NCI-H1092 treated with DMSO at 0.1 percent for 48 hours (cell line): ENCODE measurements at regions not wholly inside any gene's neighbourhood (a gene's known extent, or its start where the extent isn't known, plus 50 kb on each side); places are given as distances from the start of the nearest gene placed in this dataset.

Source experiments
- DNase-seq: peaks from one replicate; lab custom pipeline; 2025; lab: John Stamatoyannopoulos, UW

DNA sequence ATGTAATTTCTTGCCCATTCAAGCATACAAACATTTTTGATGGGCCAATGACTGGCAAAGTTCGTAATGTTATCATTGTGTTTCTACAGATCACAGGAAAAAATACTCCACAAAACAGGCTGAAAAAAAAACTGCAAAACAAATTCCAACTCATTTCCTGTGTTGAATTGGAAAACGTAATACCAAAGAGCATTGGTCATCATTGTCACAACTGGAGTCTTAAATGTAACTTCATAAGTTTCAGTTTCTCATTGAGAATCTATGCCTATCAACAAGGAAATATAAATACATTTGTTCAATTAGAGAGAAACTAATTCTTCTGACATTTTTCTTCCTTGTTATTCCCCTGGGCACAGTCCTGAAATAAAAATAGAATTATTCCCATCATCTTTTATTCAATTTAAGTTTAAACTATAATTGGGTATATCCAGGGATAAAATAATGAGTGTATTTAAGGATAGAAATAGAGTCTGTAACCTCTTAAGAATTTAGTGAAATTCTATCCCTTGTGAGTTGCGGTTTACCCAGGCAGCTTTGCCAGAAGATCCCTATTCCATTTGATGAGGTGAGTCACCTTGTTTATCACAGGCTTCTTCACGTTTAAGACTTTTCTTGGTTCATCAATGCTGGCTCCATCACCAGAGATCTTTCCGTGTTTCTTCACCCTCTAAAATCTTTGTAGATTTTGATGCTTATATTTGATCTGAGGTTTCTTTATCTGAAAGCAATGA, 112.7 kb upstream of the ITGA1 start:
- DNase-seq, result no peak

DNA sequence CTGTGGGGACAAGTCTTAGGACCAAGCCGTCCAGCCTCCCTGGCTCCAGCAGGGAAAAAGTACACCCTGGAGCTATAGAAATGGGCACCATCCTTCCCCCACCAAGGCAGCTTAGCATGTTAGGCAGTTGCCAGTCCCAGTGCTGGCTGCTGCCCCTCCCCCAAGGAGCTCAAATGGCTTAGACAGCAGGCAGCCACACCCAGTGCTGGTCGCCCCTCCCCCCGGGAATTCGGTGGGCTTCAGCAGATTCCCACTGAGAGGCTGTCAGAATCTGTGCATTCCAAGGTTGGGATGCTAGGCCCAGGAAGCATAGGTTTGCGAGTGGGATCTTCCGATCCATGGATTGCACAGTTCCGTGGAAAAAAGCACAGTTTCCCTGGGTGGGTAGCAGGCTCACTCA, 105.2 kb upstream of the ITGA1 start:
- DNase-seq, result no peak

DNA sequence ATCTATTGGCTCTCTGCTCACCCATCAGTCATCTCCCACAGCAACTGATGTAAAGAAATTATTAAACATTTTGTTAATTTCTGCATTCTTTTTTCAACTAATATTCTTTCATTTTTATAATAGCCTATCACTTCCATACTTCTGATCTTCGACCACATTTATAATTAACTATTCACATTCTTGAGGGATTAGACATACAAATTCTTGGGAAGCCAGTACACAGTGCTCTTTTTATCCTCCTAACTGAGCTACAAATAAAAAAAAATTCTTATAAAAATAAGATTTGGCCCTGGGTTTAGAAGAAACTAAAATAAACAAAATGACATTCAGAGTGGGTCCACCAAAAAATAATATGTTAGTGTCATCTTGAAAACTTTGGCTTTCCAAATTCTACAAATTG, 103.7 kb upstream of the ITGA1 start:
- no peak for DNase-seq

DNA sequence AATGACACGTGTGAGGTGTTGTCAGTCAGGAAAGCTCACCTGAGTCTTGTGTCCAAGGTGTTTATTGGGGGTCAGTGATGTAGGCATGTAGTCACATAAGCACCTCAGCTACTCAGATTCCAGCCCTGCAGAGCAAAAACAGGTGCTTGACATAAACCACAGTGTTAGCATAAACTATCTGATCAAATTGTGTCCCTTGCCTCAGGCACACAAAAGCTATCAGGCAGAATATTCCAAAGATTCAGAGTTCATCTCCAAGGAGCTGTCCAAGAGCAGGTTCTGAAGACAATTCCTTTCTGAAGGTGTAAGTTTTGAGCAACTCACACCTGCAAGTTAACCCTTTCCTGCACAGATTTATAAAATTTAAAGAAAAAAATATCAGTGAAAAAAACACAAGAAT, 102.2 kb upstream of the ITGA1 start:
- no peak for DNase-seq

DNA sequence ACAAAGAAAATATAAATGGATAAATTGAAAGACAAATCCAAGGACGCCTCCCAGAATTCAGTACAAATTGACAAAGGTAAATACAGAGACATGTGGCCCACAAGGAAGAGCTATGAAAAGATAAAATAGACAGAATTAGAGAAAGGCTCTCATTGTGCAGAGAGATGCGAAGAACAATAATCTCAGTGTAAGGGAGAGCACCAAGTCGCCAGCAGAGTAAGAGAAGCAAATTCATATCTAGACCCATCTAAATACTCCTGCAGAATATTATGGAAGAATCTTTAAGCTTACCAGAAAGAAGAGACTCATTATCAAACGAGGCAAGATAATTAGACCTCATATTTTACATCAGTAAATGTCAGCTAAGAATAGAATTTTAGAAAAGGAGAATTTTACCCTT, 101.7 kb upstream of the ITGA1 start:
- DNase-seq, result no peak

DNA sequence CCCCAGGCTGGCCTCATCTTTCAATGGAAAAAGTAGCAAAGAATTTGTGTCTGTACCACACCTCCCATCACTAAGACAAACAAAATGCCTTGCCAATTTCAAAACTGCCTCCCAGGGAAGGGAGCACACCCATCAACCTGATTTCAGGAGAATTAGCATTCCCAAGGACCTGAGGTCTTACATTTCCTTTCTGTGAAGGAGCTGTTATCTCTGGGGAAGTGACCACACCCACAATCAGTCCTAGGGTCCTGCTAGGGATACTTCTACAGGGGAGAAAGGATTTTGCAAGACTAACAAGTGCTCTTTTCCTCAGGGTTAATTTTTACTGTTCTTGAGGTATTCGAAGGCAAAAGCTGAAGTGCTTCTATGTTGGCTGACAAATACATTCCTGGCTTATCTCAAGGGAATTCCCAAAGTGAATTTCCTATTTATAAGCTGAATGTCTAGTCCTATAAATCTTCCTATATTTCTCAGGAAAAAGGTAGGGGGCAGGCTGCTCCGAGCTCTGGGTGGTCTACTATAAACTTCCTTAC, 97.4 kb upstream of the ITGA1 start:
- DNase-seq, result no peak

DNA sequence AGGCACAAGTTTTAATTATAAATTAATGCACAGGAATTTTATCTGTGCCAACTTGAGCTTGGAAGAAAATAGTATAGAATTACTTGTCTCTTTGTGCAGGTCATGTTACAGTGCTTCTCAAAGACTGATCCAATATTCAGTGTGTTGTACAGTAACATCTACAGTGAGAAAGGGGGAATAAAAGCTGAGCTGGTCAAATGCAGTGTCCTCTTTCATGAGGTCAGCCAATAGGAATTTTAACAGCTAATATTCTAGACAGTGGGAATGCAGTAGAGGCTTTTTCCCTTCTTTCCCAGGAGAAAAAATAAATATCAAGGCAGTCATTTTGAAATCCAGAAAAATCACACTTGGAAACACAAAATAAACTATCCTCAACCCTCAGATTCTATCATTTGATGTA, 95.7 kb upstream of the ITGA1 start:
- no peak for DNase-seq

DNA sequence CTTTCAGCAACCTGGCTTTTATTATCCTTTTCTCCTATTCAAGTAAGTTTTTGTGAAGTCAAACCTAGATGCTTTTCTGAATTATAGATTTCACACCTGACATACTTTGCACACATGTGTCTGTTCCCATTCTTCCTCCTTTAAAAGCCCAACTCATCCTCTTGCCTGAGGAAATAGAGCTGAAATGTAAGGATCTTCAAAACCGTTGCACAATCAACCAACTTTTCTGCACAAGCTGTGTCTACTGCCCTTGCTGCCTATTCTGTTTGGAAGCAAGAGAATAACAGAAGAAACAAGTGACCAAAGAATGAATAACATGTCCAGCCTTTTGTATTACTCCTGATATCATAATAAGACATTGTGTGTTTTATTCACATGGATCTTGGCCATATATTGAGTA, 95.1 kb upstream of the ITGA1 start:
- no peak for DNase-seq

DNA sequence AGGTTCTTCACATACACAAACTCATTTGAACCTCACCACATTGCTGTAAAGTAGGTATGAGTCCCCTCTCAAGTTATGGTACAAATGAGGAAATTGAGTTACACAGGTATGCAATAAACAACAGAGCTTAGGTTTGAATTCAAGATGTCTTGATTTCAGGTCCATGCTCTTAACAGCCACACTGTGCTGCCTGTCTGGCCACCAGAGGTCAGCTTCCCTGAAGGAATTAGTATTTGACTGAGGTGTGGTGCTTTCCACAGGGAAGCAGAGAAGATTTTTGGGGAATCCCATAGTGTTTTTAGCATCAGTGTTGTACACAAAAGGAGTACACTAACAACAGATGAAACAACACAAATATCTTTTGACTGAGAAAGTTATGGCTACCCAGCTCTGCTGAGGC, 94.4 kb upstream of the ITGA1 start:
- no peak for DNase-seq

DNA sequence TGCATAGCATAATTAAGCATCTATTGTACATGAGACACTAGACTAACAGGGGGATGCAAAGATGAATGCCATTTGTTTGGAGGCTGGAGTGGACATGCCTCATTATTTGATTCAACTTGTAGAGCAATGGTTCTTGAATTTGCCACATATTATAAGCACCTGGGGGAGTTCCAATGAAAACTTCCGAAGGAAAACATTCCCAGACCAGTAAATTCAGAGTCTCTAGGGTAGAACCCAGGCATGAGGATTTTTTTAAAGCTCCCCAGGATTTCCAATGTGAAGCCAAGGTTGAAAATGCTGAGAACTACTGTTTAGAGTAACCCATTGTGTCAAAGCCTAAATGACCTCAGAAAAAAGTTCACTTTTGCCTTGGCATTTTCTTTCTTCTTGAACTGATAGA, 93.9 kb upstream of the ITGA1 start:
- DNase-seq, result no peak

DNA sequence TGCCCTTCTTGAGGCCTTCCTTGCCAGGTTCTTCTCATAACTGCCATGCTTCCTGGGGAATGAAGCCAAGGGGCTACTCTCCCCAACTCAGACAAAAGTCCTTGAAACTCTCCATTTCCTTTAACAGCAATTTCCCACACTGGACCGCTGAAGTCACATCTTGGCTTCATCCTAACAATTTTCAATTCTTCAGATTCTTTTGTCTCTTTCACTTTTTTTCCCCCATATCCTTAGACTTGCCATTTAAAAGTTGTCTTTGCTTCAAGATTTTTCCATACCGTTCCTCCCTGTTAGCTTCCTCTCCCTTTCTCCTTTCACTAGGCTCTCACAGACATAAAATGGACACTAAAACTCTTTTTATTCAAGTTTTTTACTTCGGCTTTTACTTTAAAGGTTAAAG, 93.1 kb upstream of the ITGA1 start:
- DNase-seq, result no peak

DNA sequence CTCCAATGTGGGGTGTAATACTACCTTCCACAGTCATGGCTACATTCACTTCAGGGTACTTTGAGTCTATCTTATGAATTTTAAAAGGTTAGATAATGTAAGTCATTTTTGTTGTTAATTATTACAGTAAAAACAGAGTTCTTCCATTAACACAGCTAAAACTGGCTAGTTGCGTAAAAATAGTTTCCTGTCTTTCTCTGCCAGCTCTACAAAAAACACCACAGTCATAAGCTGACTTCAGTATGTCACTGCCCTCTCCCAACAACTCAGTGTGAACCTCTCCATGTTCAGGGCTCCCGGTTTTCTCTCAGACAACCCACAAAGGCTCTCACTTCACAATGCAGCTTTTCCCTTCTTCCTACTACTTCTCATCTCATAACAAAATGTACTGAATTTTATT, 84.8 kb upstream of the ITGA1 start:
- no peak for DNase-seq

DNA sequence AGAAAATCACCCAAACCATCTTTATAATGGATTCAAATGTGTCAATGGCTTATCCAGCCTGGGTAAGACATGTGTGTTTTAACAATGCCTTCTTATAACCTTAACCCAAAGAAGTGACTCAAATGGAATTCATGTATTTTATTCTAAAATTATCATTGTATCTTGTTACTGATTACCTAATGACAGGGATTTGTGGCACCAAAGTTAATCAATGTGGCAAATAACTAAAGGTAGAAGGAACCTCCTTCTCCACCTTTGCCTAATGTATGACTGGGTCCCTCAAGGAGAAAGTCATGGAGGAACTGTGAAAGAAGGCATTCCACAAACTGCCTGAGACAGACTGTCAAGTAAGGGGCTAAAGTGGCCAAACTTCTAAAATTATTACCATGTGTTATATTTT, 84.4 kb upstream of the ITGA1 start:
- DNase-seq, result no peak

DNA sequence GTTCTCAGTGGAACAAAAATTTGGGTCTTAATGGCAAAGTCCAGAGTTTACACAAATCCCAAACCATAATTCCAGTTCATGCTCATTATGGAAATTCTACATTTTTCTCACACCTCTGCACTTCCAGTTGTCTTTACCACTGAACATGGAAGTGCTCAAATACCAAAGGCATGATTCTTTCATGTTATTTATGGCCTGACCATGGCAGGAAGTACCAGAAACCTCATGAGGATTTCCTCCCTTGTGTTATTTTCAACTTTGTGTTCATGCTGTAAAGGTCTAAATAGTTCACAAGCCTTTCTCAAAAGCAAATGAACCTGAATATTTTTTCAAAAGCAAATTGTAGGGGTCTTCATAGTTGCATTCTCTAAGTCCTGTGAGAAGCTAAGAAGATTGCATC, 82.0 kb upstream of the ITGA1 start:
- DNase-seq, result no peak

DNA sequence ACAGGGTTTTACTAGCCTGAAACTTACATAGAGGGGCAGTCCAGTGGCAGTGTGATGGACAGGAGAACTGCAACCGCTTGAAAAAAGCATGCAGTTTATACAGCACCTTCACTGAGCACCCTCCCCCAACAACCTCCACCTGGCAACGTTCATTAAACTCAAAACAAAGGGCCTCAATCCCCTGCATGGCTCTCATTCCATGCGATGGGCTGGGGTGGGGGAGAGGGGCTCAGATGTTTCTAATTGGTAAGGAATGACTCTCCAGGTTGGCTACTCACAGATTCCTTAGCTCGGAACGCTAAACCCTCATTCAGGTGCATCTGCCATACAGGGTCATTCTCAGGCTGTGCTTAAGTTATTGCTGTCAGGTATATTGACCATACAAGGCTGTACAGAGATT, 80.9 kb upstream of the ITGA1 start:
- no peak for DNase-seq

DNA sequence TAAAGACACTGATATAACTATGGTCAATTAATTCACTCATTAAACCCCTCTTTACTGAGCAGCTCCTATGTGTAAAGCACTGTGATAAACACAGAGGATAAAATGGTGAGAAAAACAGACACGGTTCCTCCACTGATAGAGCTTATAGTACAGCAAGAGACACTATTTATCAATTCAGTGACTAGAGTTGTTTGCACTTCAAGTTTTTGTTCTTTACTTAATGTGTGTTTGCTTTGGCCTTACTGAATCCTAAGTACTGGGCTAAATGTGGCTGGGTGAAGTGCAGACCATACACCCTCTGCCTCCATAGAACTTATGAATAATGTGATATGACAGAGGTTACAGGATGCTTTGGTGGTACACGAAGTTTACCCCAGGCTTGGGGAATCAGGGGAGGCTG, 80.1 kb upstream of the ITGA1 start:
- DNase-seq, result no peak

DNA sequence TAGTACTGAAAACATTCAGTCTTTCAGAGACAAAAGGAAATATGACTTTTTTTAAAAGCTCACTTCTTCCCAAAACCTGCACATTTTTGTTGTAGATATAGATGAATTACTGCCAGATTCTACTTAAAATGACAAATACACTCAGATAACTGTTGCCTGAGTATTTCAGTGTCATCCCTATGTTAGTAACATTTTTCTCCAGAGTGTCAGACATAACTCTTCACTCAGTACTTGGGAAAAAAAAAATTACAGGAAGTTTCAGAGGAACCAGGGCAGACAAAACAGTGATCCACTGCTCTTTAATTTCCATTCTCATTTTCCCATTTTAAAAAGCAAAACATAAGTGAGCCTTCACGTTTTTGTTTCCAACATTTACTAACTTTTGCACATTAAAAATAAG, 79.3 kb upstream of the ITGA1 start:
- no peak for DNase-seq

DNA sequence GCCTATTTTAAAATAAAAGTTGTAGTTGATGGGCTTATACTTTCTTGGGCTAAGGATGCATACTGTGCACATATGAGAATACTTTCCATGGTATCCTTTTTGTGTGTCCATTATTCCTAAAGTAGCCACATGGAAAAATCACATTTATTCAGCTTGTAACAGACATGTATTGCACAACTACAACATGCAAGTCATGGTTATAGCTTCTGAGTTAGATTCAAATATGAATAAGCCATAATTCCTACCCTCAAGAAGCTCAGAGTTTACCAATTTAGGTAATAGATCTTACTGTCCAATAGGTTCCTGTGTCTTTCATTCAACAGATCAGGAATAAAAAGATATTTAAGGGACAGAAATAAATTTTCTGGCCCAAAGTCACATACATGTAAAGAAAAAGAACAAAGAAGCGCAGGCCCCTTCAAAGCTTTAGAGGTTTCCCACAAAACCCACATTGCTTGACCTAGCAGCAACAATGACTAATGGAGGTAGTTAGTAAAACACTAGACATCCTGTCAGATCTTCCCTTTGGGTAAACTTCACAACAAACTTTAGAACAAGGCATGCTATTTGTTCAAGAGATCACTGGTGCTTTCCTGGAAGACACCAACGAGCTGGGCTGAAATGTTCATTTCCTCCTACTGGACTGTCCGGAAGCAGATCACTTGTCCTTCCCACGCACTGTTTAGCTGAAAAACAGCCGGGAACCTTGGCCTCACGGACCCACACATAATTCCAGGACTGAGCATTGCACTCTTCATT, 78.4 kb upstream of the ITGA1 start:
- no peak for DNase-seq

DNA sequence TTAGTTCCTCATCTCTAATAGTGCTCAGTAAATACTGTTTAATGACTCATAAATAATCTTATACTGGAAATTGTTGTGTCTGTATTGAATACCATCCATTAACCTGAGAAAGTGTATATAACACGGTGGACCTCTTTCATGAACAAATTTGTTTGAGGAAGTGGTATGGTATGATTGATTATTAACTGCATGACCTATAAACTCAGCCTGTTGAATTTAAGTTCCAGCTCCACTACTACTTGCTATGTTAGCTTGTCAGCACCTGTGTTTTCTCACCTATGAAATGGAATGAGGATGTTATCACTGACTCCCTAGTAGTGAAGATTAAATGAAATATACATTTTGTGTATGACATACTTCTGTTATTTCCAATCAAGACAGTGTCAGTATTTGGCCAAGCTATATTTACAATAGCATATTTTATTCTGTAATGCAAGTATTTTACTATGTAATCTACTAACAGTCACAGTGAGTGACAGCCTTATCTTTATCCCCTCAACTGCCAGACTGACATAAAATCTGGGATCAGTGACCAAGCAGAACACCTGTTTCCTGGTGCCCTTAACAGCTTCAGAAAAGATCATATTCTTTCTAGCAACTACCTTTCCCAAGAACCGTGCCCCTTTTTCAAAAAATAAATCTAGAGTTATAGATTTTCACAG, 77.3 kb upstream of the ITGA1 start:
- no peak for DNase-seq

DNA sequence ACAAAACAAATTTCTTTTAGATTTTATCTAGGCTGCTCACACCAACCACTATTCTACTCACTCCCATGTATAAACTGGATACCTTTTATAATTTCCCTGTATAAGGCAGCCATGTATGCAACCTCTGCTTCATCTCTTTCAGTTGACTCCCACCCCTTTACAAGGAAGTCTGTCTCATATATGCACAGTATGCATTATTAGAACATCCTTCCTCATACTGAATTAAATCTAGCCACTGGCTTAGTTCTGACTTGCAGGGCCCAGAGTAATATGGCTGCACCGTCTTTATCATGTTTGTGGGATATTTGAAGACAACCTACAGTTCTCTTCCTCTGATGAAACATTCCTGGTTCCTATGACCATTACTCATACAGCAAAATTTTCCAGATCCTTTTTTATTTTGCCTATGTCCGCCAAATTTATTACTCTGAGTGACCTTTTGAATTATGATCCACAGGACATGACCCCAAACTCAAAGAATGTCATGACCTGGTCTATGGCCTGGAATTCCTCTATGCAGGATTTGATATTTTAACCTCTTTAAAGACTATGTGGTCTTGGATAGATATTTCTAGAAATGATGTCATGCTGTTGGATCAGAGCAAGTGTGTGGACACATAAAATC, 76.6 kb upstream of the ITGA1 start:
- no peak for DNase-seq

DNA sequence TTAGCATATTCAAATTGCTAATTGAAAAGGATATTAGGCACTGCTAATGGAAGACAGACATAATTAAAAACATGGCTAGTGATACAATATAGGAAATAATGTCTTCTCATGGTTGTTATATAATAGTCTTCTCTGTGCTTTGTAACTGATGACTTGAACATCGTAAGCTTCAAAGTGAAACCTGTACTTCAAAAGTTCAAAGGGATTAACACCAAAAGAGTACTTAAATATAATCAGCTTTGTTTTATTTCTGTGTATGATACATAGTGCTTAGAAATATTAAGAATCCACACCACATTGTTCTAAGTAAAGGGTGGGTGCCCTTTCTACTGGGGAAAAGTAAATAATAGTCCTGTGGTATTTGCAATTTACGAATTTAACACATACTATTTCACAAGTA, 75.4 kb upstream of the ITGA1 start:
- DNase-seq, result no peak

DNA sequence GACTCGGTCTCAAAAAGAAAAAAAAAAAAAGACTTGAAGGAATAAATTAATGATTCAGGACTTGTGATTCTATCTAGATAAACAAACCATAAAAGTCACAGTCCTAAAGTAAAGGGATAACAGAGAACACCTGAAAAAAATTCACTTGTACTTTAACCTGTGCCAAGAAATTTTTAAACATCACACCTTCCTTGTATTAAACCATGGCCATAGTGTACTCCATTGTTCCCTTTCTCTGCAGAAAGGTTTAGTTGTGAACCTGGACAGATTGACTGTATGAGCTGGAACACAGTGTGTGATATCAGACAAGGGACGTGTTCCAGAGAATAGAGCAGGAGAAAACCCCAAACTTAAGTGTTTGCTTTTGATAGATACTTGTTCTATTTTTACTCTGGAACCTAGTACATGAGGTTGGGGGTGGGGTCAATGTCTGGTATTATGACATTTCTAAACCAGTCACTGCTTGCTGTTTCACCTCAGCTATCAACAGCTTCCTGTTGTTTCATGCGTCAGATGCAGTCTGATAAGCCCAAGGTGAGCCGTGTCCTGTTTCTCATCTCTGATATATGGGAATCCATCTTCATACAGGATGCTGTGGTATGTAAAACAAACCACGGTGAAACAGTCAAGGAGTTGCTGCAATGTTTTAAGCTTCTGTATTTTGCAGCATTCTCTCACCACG, 62.5 kb upstream of the ITGA1 start:
- DNase-seq, result no peak
